GM21423 (cell line): ENCODE measurements at regions not wholly inside any gene's neighbourhood (a gene's known extent, or its start where the extent isn't known, plus 50 kb on each side); places are given as distances from the start of the nearest gene placed in this dataset.

Experiments
- ATAC-seq: cut with Tn5 transposase; IDR thresholded peaks from one replicate; pipeline ENCODE4 v1.9.1; 2021; ENCODE audit warnings: mild to moderate bottlenecking, moderate library complexity; ENCODE audit not compliant: unreplicated experiment

GRCh38 chr11:116698080-116698479 is 74.7 kb downstream of the BUD13 start:
- no peak for ATAC-seq

- no peak for ATAC-seq
Observed at GRCh38 chr11:116697639-116698038, 75.1 kb downstream of the BUD13 start.

- ATAC-seq, result no peak
Observed at GRCh38 chr11:116697011-116697410, 75.8 kb downstream of the BUD13 start.

GRCh38 chr11:116696381-116696941 is 76.3 kb downstream of the BUD13 start:
- ATAC-seq, result no peak

- ATAC-seq, result no peak
Observed at GRCh38 chr11:116695657-116696254, 77.0 kb downstream of the BUD13 start.

GRCh38 chr11:116694815-116695590 is 77.8 kb downstream of the BUD13 start:
- ATAC-seq, result no peak

- ATAC-seq, result no peak
Observed at GRCh38 chr11:116694349-116694725, 78.5 kb downstream of the BUD13 start.

- no peak for ATAC-seq
Observed at GRCh38 chr11:116693593-116694348, 79.0 kb downstream of the BUD13 start.

- no peak for ATAC-seq
Observed at GRCh38 chr11:116693102-116693570, 79.7 kb downstream of the BUD13 start.

- ATAC-seq, result no peak
Observed at GRCh38 chr11:116692318-116693101, 80.3 kb downstream of the BUD13 start.

GRCh38 chr11:116691771-116692177 is 81.0 kb downstream of the BUD13 start:
- peak; percentile 69 for ATAC-seq

- no peak for ATAC-seq
Observed at GRCh38 chr11:116690611-116691010, 82.2 kb downstream of the BUD13 start.

- no peak for ATAC-seq
Observed at GRCh38 chr11:116689413-116690127, 83.2 kb downstream of the BUD13 start.

GRCh38 chr11:116688202-116688540 is 84.6 kb downstream of the BUD13 start:
- no peak for ATAC-seq

GRCh38 chr11:116687458-116688201 is 85.2 kb downstream of the BUD13 start:
- ATAC-seq, result no peak

- no peak for ATAC-seq
Observed at GRCh38 chr11:116686866-116687265, 85.9 kb downstream of the BUD13 start.

GRCh38 chr11:116683982-116684381 is 88.8 kb downstream of the BUD13 start:
- ATAC-seq, result no peak

GRCh38 chr11:116680349-116681125 is 92.2 kb downstream of the BUD13 start:
- no peak for ATAC-seq

- no peak for ATAC-seq
Observed at GRCh38 chr11:116678887-116679286, 93.9 kb downstream of the BUD13 start.
